IMR-90 (cell line): ENCODE measurements at regions not wholly inside any gene's neighbourhood (a gene's known extent, or its start where the extent isn't known, plus 50 kb on each side); places are given as distances from the start of the nearest gene placed in this dataset.

Source experiments
- BHLHE40 ChIP-seq: fragments of 150-350 bp; IDR thresholded peaks from 2 replicates; pipeline ENCODE4 v1.6.1; 2016; ENCODE audit warnings: mild to moderate bottlenecking, low read depth, low read length
- CEBPB ChIP-seq: IDR thresholded peaks from 2 replicates; pipeline ENCODE4 v1.6.1; 2012; ENCODE audit warnings: low read depth, low read length, improper control_type of control experiment
- CHD1 ChIP-seq: IDR thresholded peaks from 2 replicates; pipeline ENCODE4 v1.6.1; 2012; ENCODE audit warnings: low read depth, low read length, improper control_type of control experiment
- MAFK ChIP-seq: IDR thresholded peaks from 2 replicates; pipeline ENCODE4 v1.6.1; 2012; ENCODE audit warnings: low read depth, low read length, improper control_type of control experiment
- MAZ ChIP-seq: IDR thresholded peaks from 2 replicates; pipeline ENCODE4 v1.6.1; 2012; ENCODE audit warnings: low read depth, mild to moderate bottlenecking, low read length, improper control_type of control experiment, moderate library complexity, borderline replicate concordance
- MXI1 ChIP-seq: IDR thresholded peaks from 2 replicates; pipeline ENCODE4 v1.6.1; 2012; ENCODE audit warnings: low read depth, mild to moderate bottlenecking, low read length, moderate library complexity, borderline replicate concordance
- NFE2L2 ChIP-seq: fragments of 150-350 bp; IDR thresholded peaks from 2 replicates; pipeline ENCODE4 v1.6.1; 2016; ENCODE audit warnings: low read depth, mild to moderate bottlenecking, low read length
- POLR2A ChIP-seq: IDR thresholded peaks from 2 replicates; pipeline ENCODE4 v1.6.1; 2012; ENCODE audit warnings: mild to moderate bottlenecking, low read depth, low read length
- RAD21 ChIP-seq: IDR thresholded peaks from 2 replicates; pipeline ENCODE4 v1.6.1; 2012; ENCODE audit warnings: low read length, improper control_type of control experiment
- RCOR1 ChIP-seq: IDR thresholded peaks from 2 replicates; pipeline ENCODE4 v1.6.1; 2012; ENCODE audit warnings: mild to moderate bottlenecking, low read length, improper control_type of control experiment; ENCODE audit not compliant: insufficient replicate concordance
- RFX5 ChIP-seq: IDR thresholded peaks from 2 replicates; pipeline ENCODE4 v1.8.0; 2012; ENCODE audit warnings: low read depth, mild to moderate bottlenecking, low read length, moderate library complexity
- SMC3 ChIP-seq: fragments of 150-350 bp; IDR thresholded peaks from 2 replicates; pipeline ENCODE4 v1.6.1; 2016; ENCODE audit warnings: low read depth, mild to moderate bottlenecking, antibody characterized with exemption, low read length, moderate library complexity
- TF ChIP-seq, protein P1 (sequence below): conservative IDR thresholded peaks from 2 replicates; pipeline ENCODE4 v1.5.1; 2012; ENCODE audit warnings: mild to moderate bottlenecking, low read depth, low read length, improper control_type of control experiment
- TF ChIP-seq, protein P2 (sequence below): fragments of 150-350 bp; IDR thresholded peaks from 2 replicates; pipeline ENCODE4 v1.6.1; 2017; ENCODE audit warnings: mild to moderate bottlenecking, antibody characterized with exemption, low read length, low read depth

- TF ChIP-seq, protein P1, sequence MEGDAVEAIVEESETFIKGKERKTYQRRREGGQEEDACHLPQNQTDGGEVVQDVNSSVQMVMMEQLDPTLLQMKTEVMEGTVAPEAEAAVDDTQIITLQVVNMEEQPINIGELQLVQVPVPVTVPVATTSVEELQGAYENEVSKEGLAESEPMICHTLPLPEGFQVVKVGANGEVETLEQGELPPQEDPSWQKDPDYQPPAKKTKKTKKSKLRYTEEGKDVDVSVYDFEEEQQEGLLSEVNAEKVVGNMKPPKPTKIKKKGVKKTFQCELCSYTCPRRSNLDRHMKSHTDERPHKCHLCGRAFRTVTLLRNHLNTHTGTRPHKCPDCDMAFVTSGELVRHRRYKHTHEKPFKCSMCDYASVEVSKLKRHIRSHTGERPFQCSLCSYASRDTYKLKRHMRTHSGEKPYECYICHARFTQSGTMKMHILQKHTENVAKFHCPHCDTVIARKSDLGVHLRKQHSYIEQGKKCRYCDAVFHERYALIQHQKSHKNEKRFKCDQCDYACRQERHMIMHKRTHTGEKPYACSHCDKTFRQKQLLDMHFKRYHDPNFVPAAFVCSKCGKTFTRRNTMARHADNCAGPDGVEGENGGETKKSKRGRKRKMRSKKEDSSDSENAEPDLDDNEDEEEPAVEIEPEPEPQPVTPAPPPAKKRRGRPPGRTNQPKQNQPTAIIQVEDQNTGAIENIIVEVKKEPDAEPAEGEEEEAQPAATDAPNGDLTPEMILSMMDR, result no peak
- TF ChIP-seq BHLHE40, result no peak
- no peak for TF ChIP-seq MAZ
- TF ChIP-seq, protein P2, sequence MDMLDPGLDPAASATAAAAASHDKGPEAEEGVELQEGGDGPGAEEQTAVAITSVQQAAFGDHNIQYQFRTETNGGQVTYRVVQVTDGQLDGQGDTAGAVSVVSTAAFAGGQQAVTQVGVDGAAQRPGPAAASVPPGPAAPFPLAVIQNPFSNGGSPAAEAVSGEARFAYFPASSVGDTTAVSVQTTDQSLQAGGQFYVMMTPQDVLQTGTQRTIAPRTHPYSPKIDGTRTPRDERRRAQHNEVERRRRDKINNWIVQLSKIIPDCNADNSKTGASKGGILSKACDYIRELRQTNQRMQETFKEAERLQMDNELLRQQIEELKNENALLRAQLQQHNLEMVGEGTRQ, result no peak
- no peak for TF ChIP-seq RAD21
- TF ChIP-seq RFX5, result no peak
- no peak for TF ChIP-seq CHD1
- TF ChIP-seq POLR2A, result no peak
- TF ChIP-seq CEBPB, result no peak
- no peak for TF ChIP-seq SMC3
- TF ChIP-seq RCOR1, result no peak
- TF ChIP-seq MAFK, result no peak
- TF ChIP-seq MXI1, result no peak
- no peak for TF ChIP-seq NFE2L2
Measured at GRCh38 chr10:44203535-44203934, 181.4 kb downstream of the CXCL12 start.
